Upper lobe of right lung (tissue), 1 donor: ENCODE measurements at regions not wholly inside any gene's neighbourhood (a gene's known extent, or its start where the extent isn't known, plus 50 kb on each side); places are given as distances from the start of the nearest gene placed in this dataset.

ENCODE experiments used
- ATAC-seq: fragments of 200-7000 bp; cut with Tn5 transposase; one replicate; pipeline ENCODE4 v1.9.1; 2020; ENCODE audit warnings: mild to moderate bottlenecking, moderate library complexity
- DNase-seq: peaks from one replicate; pipeline ENCODE4 v3.0.0-alpha.2; 2020
- H3K27ac ChIP-seq: fragments of 200-600 bp; one replicate; pipeline ENCODE4 v1.8.0; 2022
- H3K27me3 ChIP-seq: fragments of 200-600 bp; one replicate; pipeline ENCODE4 v1.8.0; 2022; ENCODE audit warnings: mild to moderate bottlenecking
- H3K36me3 ChIP-seq: fragments of 200-600 bp; one replicate; pipeline ENCODE4 v1.8.0; 2022
- H3K4me1 ChIP-seq: fragments of 200-600 bp; one replicate; pipeline ENCODE4 v1.8.0; 2022
- H3K4me3 ChIP-seq: fragments of 200-600 bp; one replicate; pipeline ENCODE4 v1.8.0; 2022; ENCODE audit warnings: mild to moderate bottlenecking
- H3K9me3 ChIP-seq: fragments of 200-600 bp; one replicate; pipeline ENCODE4 v1.8.0; 2022
- CTCF ChIP-seq: fragments of 200-600 bp; IDR thresholded peaks from one replicate; pipeline ENCODE4 v1.8.0; 2022; ENCODE audit warnings: antibody characterized with exemption
- intact Hi-C: fragments of 100-400 bp; cut with DNase I; formaldehyde crosslinking; loops from one replicate; pipeline ENCODE4 v1.11.0; 2022
- donor health status: DM: no; HTN: yes; CAD: no; lungs with severe emphysema.

- TF ChIP-seq CTCF, result no peak
- no peak for DNase-seq
- peak; percentile 38 for ATAC-seq
- Histone ChIP-seq H3K27me3 (no peaks in the 10 kb centered on the region), H3K27ac (no peak overlapping the region), H3K9me3 (no peaks in the 10 kb centered on the region), H3K4me3 (no peak overlapping the region), H3K4me1 (no peaks in the 10 kb centered on the region), H3K36me3 (no peaks in the 10 kb centered on the region)
- intact Hi-C loops, result no loop called here
These were observed 262.2 kb upstream of the IL12A start for GRCh38 chr3:159726231-159726964.

GRCh38 chr3:159727506-159727905, 261.1 kb upstream of the IL12A start:
- no peak for TF ChIP-seq CTCF
- intact Hi-C loops, result no loop called here
- H3K27me3 ChIP-seq, result no peaks in the 10 kb centered on the region

GRCh38 chr3:159731254-159731653, 257.4 kb upstream of the IL12A start:
- TF ChIP-seq CTCF, result no peak
- no peaks in the 10 kb centered on the region for H3K9me3 ChIP-seq
- H3K4me1 ChIP-seq, result peaks cover 12% of the 10 kb centered on the region
- no peaks in the 10 kb centered on the region for H3K36me3 ChIP-seq
- ATAC-seq (no peak), DNase-seq (no peak)
- H3K27ac ChIP-seq, result no peak overlapping the region
- intact Hi-C loops, result no loop called here
- H3K4me3 ChIP-seq, result no peak overlapping the region
- H3K27me3 ChIP-seq, result no peaks in the 10 kb centered on the region

More at GRCh38 chr3:159727506-159727905, 261.1 kb upstream of the IL12A start:
- H3K4me1 ChIP-seq, result peaks cover 2% of the 10 kb centered on the region
- H3K4me3 ChIP-seq, result no peak overlapping the region
- DNase-seq (no peak), ATAC-seq (no peak)
- no peaks in the 10 kb centered on the region for H3K9me3 ChIP-seq
- no peaks in the 10 kb centered on the region for H3K36me3 ChIP-seq
- H3K27ac ChIP-seq, result no peak overlapping the region

- intact Hi-C loops, result no loop called here
- H3K9me3 ChIP-seq, result no peaks in the 10 kb centered on the region
- no peaks in the 10 kb centered on the region for H3K36me3 ChIP-seq
- no peaks in the 10 kb centered on the region for H3K27me3 ChIP-seq
- peak overlapping the region; percentile 10 for H3K4me3 ChIP-seq
- peak; percentile 89 for ATAC-seq
- TF ChIP-seq CTCF, result no peak
- no peak for DNase-seq
- no peak overlapping the region for H3K27ac ChIP-seq
- peaks cover 12% of the 10 kb centered on the region for H3K4me1 ChIP-seq
These were observed 256.2 kb upstream of the IL12A start for GRCh38 chr3:159732172-159733111.

- DNase-seq, result no peak
- no peaks in the 10 kb centered on the region for H3K9me3 ChIP-seq
- peak overlapping the region; percentile 10 for H3K4me3 ChIP-seq
- no peaks in the 10 kb centered on the region for H3K36me3 ChIP-seq
- no peak for TF ChIP-seq CTCF
- H3K27ac ChIP-seq, result no peak overlapping the region
- H3K27me3 ChIP-seq, result no peaks in the 10 kb centered on the region
- ATAC-seq, result peak; percentile 39
- intact Hi-C loops, result no loop called here
- H3K4me1 ChIP-seq, result peaks cover 12% of the 10 kb centered on the region
These were observed 255.3 kb upstream of the IL12A start for GRCh38 chr3:159733194-159733860.
